ENCODE measurements at regions not wholly inside any gene's neighbourhood (a gene's known extent, or its start where the extent isn't known, plus 50 kb on each side); places are given as distances from the start of the nearest gene placed in this dataset.

- H3F3A ChIP-seq (ENCODE audit: insufficient read depth), result peaks cover 15% of the 10 kb centered on the region
Measured at GRCh38 chr21:35538386-35538785, 489.3 kb upstream of the RUNX1 start.

DNA sequence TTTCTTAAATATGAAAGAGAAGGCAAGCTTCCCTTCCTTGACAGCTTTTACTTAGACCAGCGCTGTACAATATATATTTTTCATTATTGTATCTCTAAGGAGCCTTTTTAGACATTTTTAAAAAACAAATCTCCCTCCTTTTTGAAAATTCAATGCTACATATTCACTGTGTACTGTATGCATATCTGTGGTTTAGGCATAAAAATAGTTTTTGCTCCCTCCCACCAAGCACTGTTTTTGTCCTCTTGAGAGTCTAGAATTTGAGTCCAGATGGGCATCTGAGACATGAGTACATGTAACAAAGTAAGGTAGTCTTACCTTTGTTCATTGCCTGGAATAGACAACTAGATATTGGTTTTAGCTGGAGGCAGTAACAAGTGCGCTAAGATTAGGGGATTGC is 488.5 kb upstream of the RUNX1 start:
- Histone ChIP-seq H3K4me2 (ENCODE audit: unreplicated experiment) (no peak overlapping the region), H4K20me1 (ENCODE audit: insufficient read depth) (no peaks in the 10 kb centered on the region), H2AFZ (no peak overlapping the region), H3K9ac (no peak overlapping the region), H3K27me3 (replicated peaks; ENCODE audit: insufficient read depth) (no peaks in the 10 kb centered on the region; the same call in 1 of the 2 replicates), H3K9me3 (ENCODE audit: low read depth) (no peaks in the 10 kb centered on the region), H3K9me2 (ENCODE audit: insufficient read depth) (no peaks in the 10 kb centered on the region), H3K27ac (no peak overlapping the region), H3K4me1 (ENCODE audit: insufficient read depth) (peaks cover 14% of the 10 kb centered on the region), H3F3A (ENCODE audit: insufficient read depth) (peaks cover 15% of the 10 kb centered on the region), H3K79me2 (ENCODE audit: insufficient read depth) (no peaks in the 10 kb centered on the region), H3K4me3 (no peak overlapping the region), H3K36me3 (ENCODE audit: low read depth) (no peaks in the 10 kb centered on the region)
- DNase-seq, result no peak
- in situ Hi-C loops (cut with MboI), result no loop called here
- WGBS, 2 experiments (ENCODE audit: low coverage in 1 of 2, low lambda C conversion rate in 2 of 2, missing lambda C conversion rate in 2 of 2), result 94 to 100% methylated on average over 2 of the region's 2 CpGs
- TF ChIP-seq EZH2phosphoT487 (IDR thresholded peaks at IDR 0.05; ENCODE audit: insufficient read depth, low read depth), result no peak
- TF ChIP-seq EZH2 (IDR thresholded peaks at IDR 0.05; ENCODE audit: insufficient read depth, poor library complexity, severe bottlenecking), result no peak

More at GRCh38 chr21:35538386-35538785, 489.3 kb upstream of the RUNX1 start:
- WGBS, 2 experiments (ENCODE audit: low coverage in 1 of 2, low lambda C conversion rate in 2 of 2, missing lambda C conversion rate in 2 of 2), result 59 to 77% methylated on average over 1 of the region's 1 CpG
- no peak overlapping the region for H2AFZ ChIP-seq
- H3K4me1 ChIP-seq (ENCODE audit: insufficient read depth), result peaks cover 14% of the 10 kb centered on the region
- H3K36me3 ChIP-seq (ENCODE audit: low read depth), result no peaks in the 10 kb centered on the region
- in situ Hi-C loops (cut with MboI), result no loop called here
- H3K4me3 ChIP-seq, result no peak overlapping the region
- H3K79me2 ChIP-seq (ENCODE audit: insufficient read depth), result no peaks in the 10 kb centered on the region
- H3K27ac ChIP-seq, result no peak overlapping the region
- no peak for TF ChIP-seq EZH2phosphoT487 (IDR thresholded peaks at IDR 0.05; ENCODE audit: insufficient read depth, low read depth)
- TF ChIP-seq EZH2 (IDR thresholded peaks at IDR 0.05; ENCODE audit: insufficient read depth, poor library complexity, severe bottlenecking), result no peak
- H3K9ac ChIP-seq, result no peak overlapping the region
- no peak overlapping the region for H3K4me2 ChIP-seq (ENCODE audit: unreplicated experiment)
- H4K20me1 ChIP-seq (ENCODE audit: insufficient read depth), result no peaks in the 10 kb centered on the region
- H3K9me2 ChIP-seq (ENCODE audit: insufficient read depth), result no peaks in the 10 kb centered on the region
- no peaks in the 10 kb centered on the region for H3K9me3 ChIP-seq (ENCODE audit: low read depth)
- no peaks in the 10 kb centered on the region; the same call in 1 of the 2 replicates for H3K27me3 ChIP-seq (replicated peaks; ENCODE audit: insufficient read depth)
- DNase-seq, result no peak

DNA sequence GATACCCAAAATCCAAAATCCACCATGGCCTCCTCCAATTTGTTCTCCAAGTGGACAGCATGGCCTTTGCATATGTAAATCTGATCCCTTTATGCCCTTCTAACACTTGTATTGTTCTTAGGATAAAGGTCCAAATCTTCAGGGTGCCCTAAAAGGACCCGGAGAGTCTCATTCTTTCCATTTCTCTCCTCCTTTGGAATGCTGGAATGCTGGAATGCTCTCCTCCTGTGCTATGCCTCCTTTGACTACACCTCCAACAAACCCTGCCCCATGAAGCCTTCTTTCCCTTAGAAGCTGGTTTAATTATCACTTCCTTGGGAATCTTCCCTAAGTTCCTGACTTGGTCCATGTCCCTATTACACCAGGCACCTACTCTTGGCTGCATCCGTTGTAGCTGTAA is 484.8 kb upstream of the RUNX1 start:
- WGBS, 2 experiments (ENCODE audit: low coverage in 1 of 2, low lambda C conversion rate in 2 of 2, missing lambda C conversion rate in 2 of 2), result 87 to 95% methylated on average over 2 of the region's 2 CpGs
- Histone ChIP-seq H3K9me2 (ENCODE audit: insufficient read depth) (no peaks in the 10 kb centered on the region), H2AFZ (no peak overlapping the region), H3K36me3 (ENCODE audit: low read depth) (no peaks in the 10 kb centered on the region), H3K4me2 (ENCODE audit: unreplicated experiment) (no peak overlapping the region), H3K27ac (no peak overlapping the region), H3K4me3 (no peak overlapping the region), H3K4me1 (ENCODE audit: insufficient read depth) (no peaks in the 10 kb centered on the region), H3K27me3 (replicated peaks; ENCODE audit: insufficient read depth) (0 out of 2 replicates have a peak, but pooled peaks cover 3% of the 10 kb centered on the region), H3K9ac (no peak overlapping the region), H3K79me2 (ENCODE audit: insufficient read depth) (no peaks in the 10 kb centered on the region), H4K20me1 (ENCODE audit: insufficient read depth) (no peaks in the 10 kb centered on the region), H3F3A (ENCODE audit: insufficient read depth) (no peaks in the 10 kb centered on the region), H3K9me3 (ENCODE audit: low read depth) (no peaks in the 10 kb centered on the region)
- in situ Hi-C loops (cut with MboI), result no loop called here
- TF ChIP-seq EZH2phosphoT487 (IDR thresholded peaks at IDR 0.05; ENCODE audit: insufficient read depth, low read depth) (no peak), EZH2 (IDR thresholded peaks at IDR 0.05; ENCODE audit: insufficient read depth, poor library complexity, severe bottlenecking) (no peak)
- no peak for DNase-seq

DNA sequence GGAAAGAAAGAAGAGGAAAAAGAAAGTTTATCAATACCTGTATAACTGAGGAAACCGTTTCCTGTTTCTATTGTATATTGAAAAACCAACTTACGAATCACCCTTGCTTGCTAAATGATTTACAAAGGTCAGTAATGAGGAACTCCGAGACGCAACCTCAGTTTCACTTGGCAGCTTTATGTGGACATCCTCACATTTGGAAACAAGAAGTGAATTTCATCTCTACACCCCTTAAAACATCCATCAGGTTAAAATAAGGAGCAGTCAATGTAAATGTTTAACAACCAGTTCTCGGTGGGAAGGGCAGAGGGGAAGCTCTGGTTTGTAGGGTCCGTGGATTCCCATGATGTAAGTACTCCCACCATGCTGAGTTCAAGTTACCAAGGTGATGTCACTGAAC is 481.7 kb upstream of the RUNX1 start:
- in situ Hi-C loops (cut with MboI), result no loop called here
- TF ChIP-seq EZH2phosphoT487 (IDR thresholded peaks at IDR 0.05; ENCODE audit: insufficient read depth, low read depth) (no peak), EZH2 (IDR thresholded peaks at IDR 0.05; ENCODE audit: insufficient read depth, poor library complexity, severe bottlenecking) (no peak)

More for the DNA sequence above, 481.7 kb upstream of the RUNX1 start:
- Histone ChIP-seq H3K79me2 (ENCODE audit: insufficient read depth) (no peaks in the 10 kb centered on the region), H3K36me3 (ENCODE audit: low read depth) (no peaks in the 10 kb centered on the region), H3K27ac (no peak overlapping the region), H3F3A (ENCODE audit: insufficient read depth) (no peaks in the 10 kb centered on the region), H3K9ac (no peak overlapping the region), H3K4me1 (ENCODE audit: insufficient read depth) (no peaks in the 10 kb centered on the region), H2AFZ (no peak overlapping the region), H3K27me3 (replicated peaks; ENCODE audit: insufficient read depth) (0 out of 2 replicates have a peak, but pooled peaks cover 3% of the 10 kb centered on the region), H4K20me1 (ENCODE audit: insufficient read depth) (no peaks in the 10 kb centered on the region), H3K9me3 (ENCODE audit: low read depth) (no peaks in the 10 kb centered on the region), H3K9me2 (ENCODE audit: insufficient read depth) (no peaks in the 10 kb centered on the region), H3K4me3 (no peak overlapping the region), H3K4me2 (ENCODE audit: unreplicated experiment) (no peak overlapping the region)
- DNase-seq, result no peak
- WGBS, 2 experiments (ENCODE audit: low coverage in 1 of 2, low lambda C conversion rate in 2 of 2, missing lambda C conversion rate in 2 of 2), result 82 to 85% methylated on average over 6 of the region's 6 CpGs
